CD14-positive monocyte (primary cell): ENCODE measurements at regions not wholly inside any gene's neighbourhood (a gene's known extent, or its start where the extent isn't known, plus 50 kb on each side); places are given as distances from the start of the nearest gene placed in this dataset.

Source experiments
- DNase-seq, 3 donors: peaks; one replicate each; pipeline ENCODE4 v3.0.0-alpha.2; 2011 to 2022
- H2AFZ ChIP-seq: 2 replicates; pipeline ENCODE4 v1.6.0; 2012; ENCODE audit warnings: mild to moderate bottlenecking, low read depth, low read length, inconsistent platforms; ENCODE audit not compliant: insufficient read depth, poor library complexity, severe bottlenecking
- H3K27ac ChIP-seq, 2 donors: 1 replicate in 1 of 2; 2 replicates in 1 of 2; pipeline ENCODE4 v1.5.1; 2012 to 2013; ENCODE audit warnings: low read length in 2 of 2, control low read depth in 1 of 2, inconsistent platforms in 1 of 2, low read depth in 1 of 2, mild to moderate bottlenecking in 1 of 2
- H3K27me3 ChIP-seq, 2 donors: one replicate each; pipeline versions ENCODE4 v1.6.0 to v1.6.1; 2011 to 2013; ENCODE audit warnings: low read length in 2 of 2; ENCODE audit not compliant: control insufficient read depth in 2 of 2, insufficient read depth in 2 of 2
- H3K36me3 ChIP-seq, 2 donors: replicated peaks in 1 of 2; 1 replicate in 1 of 2; 2 replicates in 1 of 2; pipeline versions ENCODE4 v1.5.1 to v1.6.1; 2012 to 2013; ENCODE audit warnings: low read length in 2 of 2, control low read depth in 1 of 2, inconsistent platforms in 1 of 2, mild to moderate bottlenecking in 1 of 2; ENCODE audit not compliant: insufficient read depth in 2 of 2, control insufficient read depth in 1 of 2
- H3K4me1 ChIP-seq, 2 donors: 1 replicate in 1 of 2; 2 replicates in 1 of 2; pipeline versions ENCODE4 v1.5.1 to v1.6.1; 2012 to 2013; ENCODE audit warnings: low read length in 2 of 2, control low read depth in 1 of 2, inconsistent platforms in 1 of 2, mild to moderate bottlenecking in 1 of 2, moderate library complexity in 1 of 2; ENCODE audit not compliant: insufficient read depth in 2 of 2, control insufficient read depth in 1 of 2
- H3K4me2 ChIP-seq: replicated peaks from 2 replicates; pipeline ENCODE3; 2012; ENCODE audit warnings: low read length, moderate library complexity, mild to moderate bottlenecking; ENCODE audit not compliant: poor library complexity, severe bottlenecking; ENCODE audit errors: extremely low read depth
- H3K4me3 ChIP-seq, 3 experiments: fragments of 200-600 bp in 1 of 3; sonication (generic) in 1 of 3; replicated peaks in 1 of 3; 1 replicate in 2 of 3; 2 replicates in 1 of 3; pipeline ENCODE4 v1.5.1; 2011 to 2013; ENCODE audit warnings: low read length in 3 of 3, mild to moderate bottlenecking in 3 of 3, control low read depth in 2 of 3, low read depth in 2 of 3, inconsistent platforms in 1 of 3, moderate library complexity in 1 of 3
- H3K79me2 ChIP-seq: 2 replicates; pipeline ENCODE4 v1.6.0; 2012; ENCODE audit warnings: mild to moderate bottlenecking, control low read depth, inconsistent platforms, low read length, moderate library complexity; ENCODE audit not compliant: insufficient read depth
- H3K9ac ChIP-seq: 2 replicates; pipeline ENCODE4 v1.6.0; 2017; ENCODE audit warnings: low read length, mild to moderate bottlenecking; ENCODE audit not compliant: insufficient read depth, poor library complexity, severe bottlenecking
- H3K9me3 ChIP-seq, 2 donors: replicated peaks in 1 of 2; 1 replicate in 1 of 2; 2 replicates in 1 of 2; pipeline versions ENCODE4 v1.5.1 to v1.6.1; 2012 to 2013; ENCODE audit warnings: low read length in 2 of 2, control low read depth in 1 of 2; ENCODE audit not compliant: control insufficient read depth in 1 of 2, insufficient read depth in 1 of 2
- H4K20me1 ChIP-seq: 2 replicates; pipeline ENCODE4 v1.6.0; 2012; ENCODE audit warnings: mild to moderate bottlenecking, low read length, control low read depth, moderate library complexity; ENCODE audit not compliant: insufficient read depth
- H3K27ac Mint-ChIP-seq, 7 donors: one replicate each; pipeline ENCODE4 v1.8.0; 2020; ENCODE audit warnings: mild to moderate bottlenecking in 7 of 7, mixed read lengths in 7 of 7, moderate library complexity in 6 of 7, inconsistent platforms in 2 of 7
- H3K27me3 Mint-ChIP-seq, 3 donors: one replicate each; pipeline ENCODE4 v1.8.0; 2021 to 2022; ENCODE audit warnings: low read depth in 3 of 3, mild to moderate bottlenecking in 3 of 3, mixed read lengths in 3 of 3, moderate library complexity in 3 of 3, inconsistent platforms in 1 of 3
- H3K36me3 Mint-ChIP-seq, 2 donors: one replicate each; pipeline ENCODE4 v1.8.0; 2020; ENCODE audit warnings: mixed read lengths in 2 of 2, inconsistent platforms in 1 of 2, mild to moderate bottlenecking in 1 of 2
- H3K4me1 Mint-ChIP-seq: one replicate; pipeline ENCODE4 v1.8.0; 2020; ENCODE audit warnings: mild to moderate bottlenecking, mixed read lengths
- H3K4me3 Mint-ChIP-seq, 2 donors: one replicate each; pipeline ENCODE4 v1.8.0; 2020; ENCODE audit warnings: mild to moderate bottlenecking in 2 of 2, mixed read lengths in 2 of 2, moderate library complexity in 1 of 2
- H3K9me3 Mint-ChIP-seq, 7 donors: one replicate each; pipeline ENCODE4 v1.8.0; 2020 to 2022; ENCODE audit warnings: mixed read lengths in 7 of 7, mild to moderate bottlenecking in 6 of 7, moderate library complexity in 6 of 7, inconsistent platforms in 2 of 7
- CTCF ChIP-seq: fragments of 200-600 bp; IDR thresholded peaks from one replicate; pipeline ENCODE4 v1.8.0; 2022; ENCODE audit warnings: antibody characterized with exemption, mild to moderate bottlenecking
- WGBS: methylation state at CpG from one replicate; pipeline ENCODE4 v1.1.5; 2013; ENCODE audit warnings: missing lambda C conversion rate; ENCODE audit not compliant: insufficient coverage; 5-methylcytosine and 5-hydroxymethylcytosine counted together
- intact Hi-C, 2 donors: fragments of 100-400 bp; cut with micrococcal nuclease; formaldehyde crosslinking; loops; one replicate each; pipeline versions ENCODE4 v1.15.0 to v1.15.1; 2023

- TF ChIP-seq CTCF: no peak
Observed at GRCh38 chr12:59314209-59314608, 281.6 kb upstream of the SLC16A7 start.

GRCh38 chr12:59304077-59304721 lies 291.6 kb upstream of the SLC16A7 start:
- Histone ChIP-seq H3K9ac (no peak overlapping the region), H3K27me3 (no peaks in the 10 kb centered on the region), H3K4me3 (no peak overlapping the region), H3K36me3 (no peaks in the 10 kb centered on the region), H3K9me3 (peaks cover 0 to 4% of the 10 kb centered on the region in 2 donors), H3K79me2 (no peaks in the 10 kb centered on the region), H3K4me1 (no peaks in the 10 kb centered on the region), H2AFZ (no peak overlapping the region), H3K27ac (no peak overlapping the region), H3K4me2 (no peak overlapping the region), H4K20me1 (no peaks in the 10 kb centered on the region)
- no peak for TF ChIP-seq CTCF
- H3K27me3 Mint-ChIP-seq: peaks cover 0 to 2% (median 0%) of the 10 kb centered on the region in 3 donors
- H3K4me3 Mint-ChIP-seq: no peak overlapping the region
- WGBS: 69% methylated on average over 5 of the region's 5 CpGs
- H3K36me3 Mint-ChIP-seq: no peaks in the 10 kb centered on the region
- no peaks in the 10 kb centered on the region for H3K4me1 Mint-ChIP-seq
- H3K9me3 Mint-ChIP-seq: peaks cover 3 to 13% (median 6%) of the 10 kb centered on the region in 7 donors
- no peak overlapping the region for H3K27ac Mint-ChIP-seq
- no peak for DNase-seq
- intact Hi-C loops: no loop called here

More at GRCh38 chr12:59314209-59314608, 281.6 kb upstream of the SLC16A7 start:
- Histone ChIP-seq H3K4me2 (no peak overlapping the region), H4K20me1 (no peaks in the 10 kb centered on the region), H3K79me2 (no peaks in the 10 kb centered on the region), H3K27ac (no peak overlapping the region), H3K4me3 (no peak overlapping the region), H2AFZ (no peak overlapping the region), H3K9me3 (peaks cover 11 to 13% of the 10 kb centered on the region in 2 donors), H3K9ac (no peak overlapping the region), H3K4me1 (no peaks in the 10 kb centered on the region), H3K36me3 (no peaks in the 10 kb centered on the region), H3K27me3 (no peaks in the 10 kb centered on the region)
- Mint-ChIP-seq H3K9me3 (peaks cover 3 to 26% (median 14%) of the 10 kb centered on the region in 7 donors), H3K27me3 (no peaks in the 10 kb centered on the region), H3K27ac (no peak overlapping the region), H3K36me3 (no peaks in the 10 kb centered on the region), H3K4me3 (no peak overlapping the region), H3K4me1 (no peaks in the 10 kb centered on the region)
- DNase-seq: no peak
- WGBS: no CpG with 5 or more reads among the region's 1 CpG
- intact Hi-C loops: no loop called here
